CD4-positive, CD25-positive, alpha-beta regulatory T cell (primary cell): ENCODE measurements at regions not wholly inside any gene's neighbourhood (a gene's known extent, or its start where the extent isn't known, plus 50 kb on each side); places are given as distances from the start of the nearest gene placed in this dataset.

Experiments
- ATAC-seq, 2 donors: fragments of 150-1000 bp; cut with Tn5 transposase; one replicate each; pipeline ENCODE4 v1.10.0; 2021; ENCODE audit warnings: low read depth in 2 of 2, moderate number of reproducible peaks in 2 of 2, moderate library complexity in 1 of 2
- DNase-seq, 3 donors: peaks; one replicate each; pipeline versions ENCODE4 v3.0.0 to v3.0.0-alpha.2; 2012 to 2022; ENCODE audit warnings: mixed read lengths in 1 of 3
- H3K27ac ChIP-seq: one replicate; pipeline ENCODE4 v1.7.0; 2013; ENCODE audit warnings: mild to moderate bottlenecking, low read length; ENCODE audit not compliant: insufficient read depth, poor library complexity, severe bottlenecking
- H3K27me3 ChIP-seq: one replicate; pipeline ENCODE4 v1.7.0; 2013; ENCODE audit warnings: low read length; ENCODE audit not compliant: control insufficient read depth, insufficient read depth
- H3K36me3 ChIP-seq: one replicate; pipeline ENCODE4 v1.7.0; 2013; ENCODE audit warnings: mild to moderate bottlenecking, low read length, moderate library complexity; ENCODE audit not compliant: control insufficient read depth, insufficient read depth
- H3K4me1 ChIP-seq: 2 replicates; pipeline ENCODE4 v1.7.0; 2013; ENCODE audit warnings: mild to moderate bottlenecking, low read length; ENCODE audit not compliant: insufficient read depth, control insufficient read depth, poor library complexity, severe bottlenecking
- H3K4me3 ChIP-seq: one replicate; pipeline ENCODE4 v1.7.0; 2013; ENCODE audit warnings: low read depth, mild to moderate bottlenecking, low read length, moderate library complexity
- H3K9me3 ChIP-seq, 2 experiments: 1 replicate in 1 of 2; 2 replicates in 1 of 2; pipeline ENCODE4 v1.7.0; 2013; ENCODE audit warnings: low read length in 2 of 2, mild to moderate bottlenecking in 1 of 2, moderate library complexity in 1 of 2; ENCODE audit not compliant: control insufficient read depth in 2 of 2
- H3K27ac Mint-ChIP-seq, 3 donors: one replicate each; pipeline ENCODE4 v1.8.0; 2020 to 2022; ENCODE audit warnings: mild to moderate bottlenecking in 3 of 3, mixed read lengths in 3 of 3, moderate library complexity in 2 of 3
- H3K27me3 Mint-ChIP-seq: one replicate; pipeline ENCODE4 v1.8.0; 2022; ENCODE audit warnings: mild to moderate bottlenecking, mixed read lengths
- H3K36me3 Mint-ChIP-seq: one replicate; pipeline ENCODE4 v1.8.0; 2020; ENCODE audit warnings: mixed read lengths
- H3K4me1 Mint-ChIP-seq, 4 donors: one replicate each; pipeline ENCODE4 v1.8.0; 2020 to 2022; ENCODE audit warnings: mixed read lengths in 4 of 4, mild to moderate bottlenecking in 1 of 4
- H3K4me3 Mint-ChIP-seq, 4 donors: one replicate each; pipeline ENCODE4 v1.8.0; 2020 to 2022; ENCODE audit warnings: mild to moderate bottlenecking in 4 of 4, mixed read lengths in 4 of 4, moderate library complexity in 3 of 4
- H3K9me3 Mint-ChIP-seq, 7 donors: one replicate each; pipeline ENCODE4 v1.8.0; 2020 to 2022; ENCODE audit warnings: mixed read lengths in 7 of 7, mild to moderate bottlenecking in 3 of 7, moderate library complexity in 2 of 7

DNA sequence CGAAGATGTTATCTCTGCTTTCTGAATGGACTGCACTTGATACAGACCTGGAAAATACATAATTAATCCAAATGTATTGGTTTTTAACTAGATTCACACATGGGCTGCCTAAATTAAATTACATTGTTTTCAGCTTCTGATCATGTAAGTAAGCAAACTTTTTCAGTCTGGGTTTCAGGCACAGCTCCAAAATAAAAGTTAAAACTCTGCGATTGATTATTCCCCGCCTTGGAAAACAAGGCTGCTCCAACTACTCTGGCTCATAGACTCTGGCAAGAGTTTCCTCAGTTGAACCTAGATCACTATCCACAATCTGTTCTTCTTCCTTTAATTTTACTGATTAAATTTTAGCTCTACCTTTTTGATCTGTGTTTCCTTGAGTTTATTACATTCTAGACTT is 526.0 kb upstream of the SPRY2 start:
- Mint-ChIP-seq H3K9me3 (peaks cover 8 to 29% (median 13%) of the 10 kb centered on the region in 7 donors), H3K4me1 (no peaks in the 10 kb centered on the region)
- no peak overlapping the region for H3K27ac ChIP-seq

GRCh38 chr13:80865329-80865728 is 524.4 kb upstream of the SPRY2 start:
- Histone ChIP-seq H3K36me3 (no peaks in the 10 kb centered on the region), H3K4me1 (no peaks in the 10 kb centered on the region), H3K4me3 (no peak overlapping the region), H3K9me3 (peaks cover 0 to 4% of the 10 kb centered on the region in 2 experiments), H3K27ac (no peak overlapping the region), H3K27me3 (no peaks in the 10 kb centered on the region)
- no peak for DNase-seq
- Mint-ChIP-seq H3K27ac (no peak overlapping the region), H3K36me3 (no peaks in the 10 kb centered on the region), H3K27me3 (no peaks in the 10 kb centered on the region), H3K4me3 (no peak overlapping the region), H3K9me3 (peaks cover 7 to 36% (median 11%) of the 10 kb centered on the region in 7 donors), H3K4me1 (no peaks in the 10 kb centered on the region)
- ATAC-seq, result no peak

More for the DNA sequence above, 526.0 kb upstream of the SPRY2 start:
- no peak for ATAC-seq
- Mint-ChIP-seq H3K36me3 (no peaks in the 10 kb centered on the region), H3K4me3 (no peak overlapping the region), H3K27me3 (no peaks in the 10 kb centered on the region), H3K27ac (no peak overlapping the region)
- DNase-seq, result no peak
- H3K27me3 ChIP-seq, result no peaks in the 10 kb centered on the region
- H3K4me1 ChIP-seq, result no peaks in the 10 kb centered on the region
- no peaks in the 10 kb centered on the region for H3K36me3 ChIP-seq
- no peak overlapping the region for H3K4me3 ChIP-seq
- H3K9me3 ChIP-seq, result peaks cover 0 to 4% of the 10 kb centered on the region in 2 experiments

GRCh38 chr13:80862456-80862855 is 521.5 kb upstream of the SPRY2 start:
- H3K27ac ChIP-seq, result no peak overlapping the region
- peaks cover 2 to 25% (median 7%) of the 10 kb centered on the region in 7 donors for H3K9me3 Mint-ChIP-seq
- no peak for ATAC-seq

GRCh38 chr13:80860845-80861244 is 519.9 kb upstream of the SPRY2 start:
- Mint-ChIP-seq H3K9me3 (peaks cover 0 to 19% (median 5%) of the 10 kb centered on the region in 7 donors), H3K4me1 (no peaks in the 10 kb centered on the region), H3K27ac (no peak overlapping the region), H3K36me3 (no peaks in the 10 kb centered on the region), H3K27me3 (no peaks in the 10 kb centered on the region), H3K4me3 (no peak overlapping the region)
- no peak overlapping the region for H3K4me3 ChIP-seq
- no peaks in the 10 kb centered on the region for H3K27me3 ChIP-seq
- DNase-seq (no peak), ATAC-seq (no peak)
- peaks cover 2 to 5% of the 10 kb centered on the region in 2 experiments for H3K9me3 ChIP-seq
- no peak overlapping the region for H3K27ac ChIP-seq
- H3K4me1 ChIP-seq, result no peaks in the 10 kb centered on the region
- no peaks in the 10 kb centered on the region for H3K36me3 ChIP-seq

More at GRCh38 chr13:80862456-80862855, 521.5 kb upstream of the SPRY2 start:
- Histone ChIP-seq H3K27me3 (no peaks in the 10 kb centered on the region), H3K36me3 (no peaks in the 10 kb centered on the region), H3K9me3 (peaks cover 0 to 4% of the 10 kb centered on the region in 2 experiments), H3K4me1 (no peaks in the 10 kb centered on the region), H3K4me3 (no peak overlapping the region)
- H3K4me1 Mint-ChIP-seq, result no peaks in the 10 kb centered on the region
- no peak overlapping the region for H3K4me3 Mint-ChIP-seq
- H3K27me3 Mint-ChIP-seq, result no peaks in the 10 kb centered on the region
- H3K27ac Mint-ChIP-seq, result no peak overlapping the region
- no peak for DNase-seq
- H3K36me3 Mint-ChIP-seq, result no peaks in the 10 kb centered on the region

GRCh38 chr13:80858131-80858530 is 517.2 kb upstream of the SPRY2 start:
- Mint-ChIP-seq H3K4me1 (no peaks in the 10 kb centered on the region), H3K27ac (no peak overlapping the region), H3K36me3 (no peaks in the 10 kb centered on the region), H3K9me3 (peaks cover 0 to 15% (median 3%) of the 10 kb centered on the region in 7 donors), H3K27me3 (no peaks in the 10 kb centered on the region), H3K4me3 (no peak overlapping the region)
- no peak for DNase-seq
- Histone ChIP-seq H3K27me3 (no peaks in the 10 kb centered on the region), H3K9me3 (peaks cover 2 to 11% of the 10 kb centered on the region in 2 experiments), H3K36me3 (no peaks in the 10 kb centered on the region), H3K4me1 (no peaks in the 10 kb centered on the region), H3K27ac (no peak overlapping the region), H3K4me3 (no peak overlapping the region)
- ATAC-seq, result no peak

- no peaks in the 10 kb centered on the region for H3K36me3 ChIP-seq
- no peaks in the 10 kb centered on the region for H3K36me3 Mint-ChIP-seq
- no peaks in the 10 kb centered on the region for H3K4me1 ChIP-seq
- H3K9me3 ChIP-seq, result peaks cover 2 to 11% of the 10 kb centered on the region in 2 experiments
- no peak overlapping the region for H3K27ac ChIP-seq
- no peaks in the 10 kb centered on the region for H3K27me3 ChIP-seq
- no peak overlapping the region for H3K4me3 ChIP-seq
- peaks cover 0 to 15% (median 3%) of the 10 kb centered on the region in 7 donors for H3K9me3 Mint-ChIP-seq
- H3K4me3 Mint-ChIP-seq, result no peak overlapping the region
- H3K27me3 Mint-ChIP-seq, result no peaks in the 10 kb centered on the region
- H3K27ac Mint-ChIP-seq, result no peak overlapping the region
- no peak for DNase-seq
- ATAC-seq, result no peak
- H3K4me1 Mint-ChIP-seq, result no peaks in the 10 kb centered on the region
These were observed 516.4 kb upstream of the SPRY2 start for GRCh38 chr13:80857321-80857720.

DNA sequence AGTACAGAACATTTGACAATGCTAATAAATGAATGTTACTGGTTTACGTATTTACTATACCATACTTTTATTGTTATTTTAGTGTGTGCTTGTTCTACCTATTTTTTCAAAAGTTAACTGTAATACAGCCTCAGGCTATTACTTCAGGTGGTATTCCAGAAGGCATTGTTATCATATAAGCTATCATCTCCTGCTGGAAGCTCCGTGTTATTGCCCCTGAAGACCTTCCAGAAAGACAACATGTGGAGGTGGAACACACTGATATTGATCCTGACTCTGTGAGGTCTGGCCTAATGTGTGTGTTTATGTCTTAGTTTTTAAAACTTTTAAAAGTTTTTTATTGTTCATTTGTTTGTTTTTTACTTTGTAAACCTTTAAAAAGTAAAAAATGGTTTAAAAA is 509.8 kb upstream of the SPRY2 start:
- no peaks in the 10 kb centered on the region for H3K4me1 ChIP-seq
- DNase-seq (no peak), ATAC-seq (no peak)
- Mint-ChIP-seq H3K36me3 (no peaks in the 10 kb centered on the region), H3K4me1 (no peaks in the 10 kb centered on the region), H3K4me3 (no peak overlapping the region), H3K27me3 (no peaks in the 10 kb centered on the region), H3K9me3 (peaks cover 0 to 10% (median 5%) of the 10 kb centered on the region in 7 donors), H3K27ac (no peak overlapping the region)
- no peaks in the 10 kb centered on the region for H3K36me3 ChIP-seq
- no peak overlapping the region for H3K4me3 ChIP-seq
- no peak overlapping the region for H3K27ac ChIP-seq
- H3K9me3 ChIP-seq, result peaks cover 0 to 6% of the 10 kb centered on the region in 2 experiments
- no peaks in the 10 kb centered on the region for H3K27me3 ChIP-seq

- DNase-seq (no peak), ATAC-seq (no peak)
- no peaks in the 10 kb centered on the region for H3K27me3 ChIP-seq
- no peaks in the 10 kb centered on the region for H3K27me3 Mint-ChIP-seq
- H3K4me1 ChIP-seq, result no peaks in the 10 kb centered on the region
- no peak overlapping the region for H3K4me3 ChIP-seq
- no peaks in the 10 kb centered on the region for H3K4me1 Mint-ChIP-seq
- peaks cover 0 to 7% (median 4%) of the 10 kb centered on the region in 7 donors for H3K9me3 Mint-ChIP-seq
- no peak overlapping the region for H3K4me3 Mint-ChIP-seq
- no peaks in the 10 kb centered on the region for H3K9me3 ChIP-seq
- H3K27ac ChIP-seq, result no peak overlapping the region
- H3K36me3 Mint-ChIP-seq, result no peaks in the 10 kb centered on the region
- H3K36me3 ChIP-seq, result no peaks in the 10 kb centered on the region
- H3K27ac Mint-ChIP-seq, result no peak overlapping the region
These were observed 503.2 kb upstream of the SPRY2 start for GRCh38 chr13:80844164-80844563.
